ENCODE measurements at regions not wholly inside any gene's neighbourhood (a gene's known extent, or its start where the extent isn't known, plus 50 kb on each side); places are given as distances from the start of the nearest gene placed in this dataset.

DNA sequence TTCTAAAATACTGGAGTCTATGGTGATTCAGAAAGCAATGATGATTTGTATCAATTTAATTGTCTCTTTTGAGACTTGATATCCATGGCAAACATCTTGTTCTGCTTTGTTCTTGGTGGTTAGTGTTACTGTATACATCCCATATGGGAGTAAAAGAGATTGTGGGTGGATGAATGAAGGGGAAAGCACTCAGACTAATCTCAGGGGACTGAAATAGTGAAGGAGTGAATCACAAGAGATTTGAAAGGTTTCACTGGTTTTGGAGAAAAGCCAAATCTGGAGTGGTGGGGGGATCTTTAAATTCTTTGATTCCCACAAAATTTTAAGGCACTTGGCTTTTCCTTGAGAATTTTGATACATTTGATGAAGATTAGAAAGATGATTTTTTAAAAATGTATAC lies 369.4 kb downstream of the INHBA start:
- TF ChIP-seq POLR2A (IDR thresholded peaks at IDR 0.05), result no peak
- TF ChIP-seq, protein P1, sequence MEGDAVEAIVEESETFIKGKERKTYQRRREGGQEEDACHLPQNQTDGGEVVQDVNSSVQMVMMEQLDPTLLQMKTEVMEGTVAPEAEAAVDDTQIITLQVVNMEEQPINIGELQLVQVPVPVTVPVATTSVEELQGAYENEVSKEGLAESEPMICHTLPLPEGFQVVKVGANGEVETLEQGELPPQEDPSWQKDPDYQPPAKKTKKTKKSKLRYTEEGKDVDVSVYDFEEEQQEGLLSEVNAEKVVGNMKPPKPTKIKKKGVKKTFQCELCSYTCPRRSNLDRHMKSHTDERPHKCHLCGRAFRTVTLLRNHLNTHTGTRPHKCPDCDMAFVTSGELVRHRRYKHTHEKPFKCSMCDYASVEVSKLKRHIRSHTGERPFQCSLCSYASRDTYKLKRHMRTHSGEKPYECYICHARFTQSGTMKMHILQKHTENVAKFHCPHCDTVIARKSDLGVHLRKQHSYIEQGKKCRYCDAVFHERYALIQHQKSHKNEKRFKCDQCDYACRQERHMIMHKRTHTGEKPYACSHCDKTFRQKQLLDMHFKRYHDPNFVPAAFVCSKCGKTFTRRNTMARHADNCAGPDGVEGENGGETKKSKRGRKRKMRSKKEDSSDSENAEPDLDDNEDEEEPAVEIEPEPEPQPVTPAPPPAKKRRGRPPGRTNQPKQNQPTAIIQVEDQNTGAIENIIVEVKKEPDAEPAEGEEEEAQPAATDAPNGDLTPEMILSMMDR (IDR thresholded peaks at IDR 0.05), result no peak
- no peaks in the 10 kb centered on the region for H3K9me3 ChIP-seq
- no peaks in the 10 kb centered on the region for H3K4me1 ChIP-seq
- no peaks in the 10 kb centered on the region for H3K27me3 ChIP-seq
- no peak for DNase-seq
- intact Hi-C loops (cut with DNase I; ENCODE audit: low total_unique reads), result no loop called here
- H3K4me3 ChIP-seq, result no peak overlapping the region
- H3K36me3 ChIP-seq (ENCODE audit: low read depth, missing control alignments), result no peaks in the 10 kb centered on the region
- no peak overlapping the region for H3K27ac ChIP-seq

DNA sequence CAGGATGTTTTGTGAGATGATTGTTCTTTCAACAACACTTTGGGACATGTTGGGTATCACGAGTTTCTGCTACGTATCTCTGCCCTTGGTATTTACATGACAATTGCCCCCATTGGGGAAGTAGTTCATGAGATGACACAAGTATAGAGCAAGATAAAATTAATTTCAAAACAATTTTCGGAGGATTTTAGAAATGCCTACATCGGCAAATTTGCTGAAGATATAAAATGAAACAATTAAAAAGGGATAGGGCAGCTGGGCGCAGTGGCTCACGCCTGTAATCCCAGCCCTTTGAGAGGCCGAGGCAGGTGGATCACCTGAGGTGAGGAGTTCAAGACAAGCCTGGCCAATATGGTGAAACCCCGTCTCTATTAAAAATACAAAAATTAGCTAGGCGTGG lies 371.7 kb downstream of the INHBA start:
- Histone ChIP-seq H3K36me3 (ENCODE audit: low read depth, missing control alignments) (no peaks in the 10 kb centered on the region), H3K27ac (no peak overlapping the region), H3K4me1 (no peaks in the 10 kb centered on the region), H3K27me3 (no peaks in the 10 kb centered on the region), H3K4me3 (no peak overlapping the region), H3K9me3 (no peaks in the 10 kb centered on the region)
- no peak for DNase-seq
- intact Hi-C loops (cut with DNase I; ENCODE audit: low total_unique reads), result no loop called here
- TF ChIP-seq, protein P1 (IDR thresholded peaks at IDR 0.05), result no peak
- 94 to 97% methylated on average over 9 of the region's 9 CpGs for WGBS, 2 donors

DNA sequence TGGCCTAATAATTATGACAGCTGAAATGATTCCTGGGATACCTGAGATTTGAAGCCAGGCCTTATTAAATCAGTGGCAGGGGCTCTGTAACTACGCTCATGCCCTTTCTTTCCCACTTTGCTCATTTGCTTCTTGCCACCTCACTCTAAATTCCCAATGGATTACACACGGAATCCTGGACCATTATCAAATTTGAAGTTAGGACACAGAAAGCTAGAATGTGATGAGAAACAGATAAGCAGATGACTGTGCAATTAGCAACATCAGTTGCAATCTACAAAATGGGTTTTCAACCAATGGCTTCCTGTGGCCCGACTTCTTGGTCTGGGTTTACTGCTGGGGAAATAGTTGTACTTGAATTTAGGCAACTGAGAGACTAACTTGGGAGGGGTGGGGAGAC lies 374.3 kb downstream of the INHBA start:
- intact Hi-C loops (cut with DNase I; ENCODE audit: low total_unique reads), result no loop called here
- TF ChIP-seq POLR2A (IDR thresholded peaks at IDR 0.05), result no peak
- TF ChIP-seq, protein P1 (IDR thresholded peaks at IDR 0.05), result no peak
- 78 to 91% methylated on average over 3 of the region's 3 CpGs for WGBS, 2 donors
- Histone ChIP-seq H3K27me3 (no peaks in the 10 kb centered on the region), H3K36me3 (ENCODE audit: low read depth, missing control alignments) (no peaks in the 10 kb centered on the region), H3K27ac (no peak overlapping the region), H3K9me3 (no peaks in the 10 kb centered on the region), H3K4me3 (no peak overlapping the region), H3K4me1 (no peaks in the 10 kb centered on the region)
- DNase-seq, result no peak

DNA sequence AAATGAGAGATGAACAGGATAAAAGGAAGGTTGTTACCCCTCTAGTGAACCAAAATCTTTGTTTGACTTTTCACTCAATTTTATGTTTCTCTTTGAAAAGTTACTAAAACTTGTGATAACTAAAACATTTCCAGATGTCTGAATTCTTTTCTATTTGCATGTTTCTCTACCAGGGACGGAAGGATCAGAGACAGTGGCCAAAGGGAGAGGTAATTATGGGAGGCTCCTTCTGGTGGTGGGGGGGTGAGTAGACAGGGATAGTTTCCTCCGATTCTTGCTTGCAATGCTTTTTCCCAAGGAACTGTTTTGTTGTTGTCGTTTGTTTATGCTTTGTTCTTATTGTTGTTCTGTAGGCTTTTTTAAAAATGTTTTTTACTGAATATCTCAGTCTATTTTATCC lies 374.8 kb downstream of the INHBA start:
- H3K36me3 ChIP-seq (ENCODE audit: low read depth, missing control alignments), result no peaks in the 10 kb centered on the region
- no peaks in the 10 kb centered on the region for H3K9me3 ChIP-seq
- H3K27ac ChIP-seq, result no peak overlapping the region
- TF ChIP-seq, protein P1 (IDR thresholded peaks at IDR 0.05), result no peak
- TF ChIP-seq POLR2A (IDR thresholded peaks at IDR 0.05), result no peak
- intact Hi-C loops (cut with DNase I; ENCODE audit: low total_unique reads), result no loop called here
- WGBS, 2 donors, result 45 to 61% methylated on average over 3 of the region's 3 CpGs
- H3K4me1 ChIP-seq, result no peaks in the 10 kb centered on the region
- no peak for DNase-seq
- no peak overlapping the region for H3K4me3 ChIP-seq
- no peaks in the 10 kb centered on the region for H3K27me3 ChIP-seq

DNA sequence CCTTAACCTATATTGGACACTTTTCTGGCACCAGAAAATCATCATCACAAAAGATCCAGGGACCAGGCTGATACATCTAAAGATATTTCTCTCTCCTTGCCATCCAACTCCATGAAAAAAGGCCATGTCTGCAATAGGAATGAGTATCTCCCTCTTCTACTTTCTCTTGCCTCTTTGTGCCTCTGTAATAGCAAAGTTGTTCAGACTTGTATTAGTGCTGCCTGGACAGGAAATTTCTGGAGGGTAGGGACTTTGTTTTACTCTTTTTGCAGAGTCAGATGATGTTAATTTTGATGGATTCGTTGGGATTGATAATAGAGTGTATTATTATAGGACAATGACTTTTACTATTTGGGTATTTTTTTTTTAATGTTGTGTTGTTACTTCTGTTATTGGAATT lies 376.3 kb downstream of the INHBA start:
- DNase-seq, result no peak

More for the DNA sequence above, 376.3 kb downstream of the INHBA start:
- Histone ChIP-seq H3K27me3 (no peaks in the 10 kb centered on the region), H3K4me3 (no peak overlapping the region), H3K36me3 (ENCODE audit: low read depth, missing control alignments) (no peaks in the 10 kb centered on the region), H3K9me3 (no peaks in the 10 kb centered on the region), H3K27ac (no peak overlapping the region), H3K4me1 (no peaks in the 10 kb centered on the region)
- intact Hi-C loops (cut with DNase I; ENCODE audit: low total_unique reads), result no loop called here
- TF ChIP-seq, protein P1 (IDR thresholded peaks at IDR 0.05), result no peak
- no peak for TF ChIP-seq POLR2A (IDR thresholded peaks at IDR 0.05)
- 77 to 81% methylated on average over 1 of the region's 1 CpG for whole genome bisulfite sequencing, 2 donors
